ENCODE measurements at regions not wholly inside any gene's neighbourhood (a gene's known extent, or its start where the extent isn't known, plus 50 kb on each side); places are given as distances from the start of the nearest gene placed in this dataset.
A peak's percentile ranks its signal among the peaks of the same experiment; 100 is the strongest.

DNA sequence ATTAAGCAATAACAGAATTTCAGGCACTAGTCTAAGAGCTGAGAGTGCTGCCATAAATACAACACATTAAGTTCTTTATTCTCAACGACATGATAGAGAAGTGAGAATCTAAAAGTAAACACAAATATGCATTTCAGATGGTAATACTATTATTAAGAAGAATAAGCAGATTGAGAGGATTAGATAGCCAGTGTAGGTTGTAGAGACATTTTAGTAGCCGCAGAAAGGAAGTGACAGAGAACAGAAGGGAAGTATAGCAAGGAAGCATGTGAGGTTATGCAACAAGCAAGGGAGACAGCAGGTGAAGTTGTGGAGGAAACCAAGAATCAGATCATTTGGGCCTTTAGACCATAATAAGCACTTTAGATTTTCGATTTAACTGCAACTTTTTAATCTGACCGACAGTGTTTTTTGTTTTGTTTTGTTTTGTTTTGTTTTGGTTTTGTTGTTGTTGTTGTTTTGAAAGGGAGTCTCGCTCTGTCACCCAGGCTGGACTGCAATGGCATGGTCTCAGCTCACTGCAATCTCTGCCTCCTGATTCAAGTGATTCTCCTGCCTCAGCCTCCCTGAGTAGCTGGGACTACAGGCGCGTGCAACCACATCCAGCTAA lies 737.0 kb upstream of the ADGRB3 start (continued):
- no peak for TF ChIP-seq RBM14 (IDR thresholded peaks at IDR 0.05; ENCODE audit: borderline replicate concordance, insufficient read depth, low read depth, low read length)
- TF ChIP-seq WHSC1 (IDR thresholded peaks at IDR 0.05; ENCODE audit: low read length), result no peak
- no peak for TF ChIP-seq RAD51 (IDR thresholded peaks at IDR 0.05; ENCODE audit: borderline replicate concordance, low read depth)
- no peak for TF ChIP-seq CBX2 (IDR thresholded peaks at IDR 0.05; ENCODE audit: insufficient read depth, low read length, poor library complexity, severe bottlenecking)
- TF ChIP-seq, protein P1, sequence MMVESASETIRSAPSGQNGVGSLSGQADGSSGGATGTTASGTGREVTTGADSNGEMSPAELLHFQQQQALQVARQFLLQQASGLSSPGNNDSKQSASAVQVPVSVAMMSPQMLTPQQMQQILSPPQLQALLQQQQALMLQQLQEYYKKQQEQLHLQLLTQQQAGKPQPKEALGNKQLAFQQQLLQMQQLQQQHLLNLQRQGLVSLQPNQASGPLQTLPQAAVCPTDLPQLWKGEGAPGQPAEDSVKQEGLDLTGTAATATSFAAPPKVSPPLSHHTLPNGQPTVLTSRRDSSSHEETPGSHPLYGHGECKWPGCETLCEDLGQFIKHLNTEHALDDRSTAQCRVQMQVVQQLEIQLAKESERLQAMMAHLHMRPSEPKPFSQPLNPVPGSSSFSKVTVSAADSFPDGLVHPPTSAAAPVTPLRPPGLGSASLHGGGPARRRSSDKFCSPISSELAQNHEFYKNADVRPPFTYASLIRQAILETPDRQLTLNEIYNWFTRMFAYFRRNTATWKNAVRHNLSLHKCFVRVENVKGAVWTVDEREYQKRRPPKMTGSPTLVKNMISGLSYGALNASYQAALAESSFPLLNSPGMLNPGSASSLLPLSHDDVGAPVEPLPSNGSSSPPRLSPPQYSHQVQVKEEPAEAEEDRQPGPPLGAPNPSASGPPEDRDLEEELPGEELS (CRISPR knock-in tag; IDR thresholded peaks at IDR 0.05; ENCODE audit: borderline replicate concordance), result no peak
- TF ChIP-seq ARID1B (IDR thresholded peaks at IDR 0.05), result peak; percentile 48; the same call in 1 of the 2 replicates
- TF ChIP-seq, protein P2, sequence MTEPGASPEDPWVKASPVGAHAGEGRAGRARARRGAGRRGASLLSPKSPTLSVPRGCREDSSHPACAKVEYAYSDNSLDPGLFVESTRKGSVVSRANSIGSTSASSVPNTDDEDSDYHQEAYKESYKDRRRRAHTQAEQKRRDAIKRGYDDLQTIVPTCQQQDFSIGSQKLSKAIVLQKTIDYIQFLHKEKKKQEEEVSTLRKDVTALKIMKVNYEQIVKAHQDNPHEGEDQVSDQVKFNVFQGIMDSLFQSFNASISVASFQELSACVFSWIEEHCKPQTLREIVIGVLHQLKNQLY (CRISPR knock-in tag; conservative IDR thresholded peaks at IDR 0.05), result no peak
- TF ChIP-seq, protein P3, sequence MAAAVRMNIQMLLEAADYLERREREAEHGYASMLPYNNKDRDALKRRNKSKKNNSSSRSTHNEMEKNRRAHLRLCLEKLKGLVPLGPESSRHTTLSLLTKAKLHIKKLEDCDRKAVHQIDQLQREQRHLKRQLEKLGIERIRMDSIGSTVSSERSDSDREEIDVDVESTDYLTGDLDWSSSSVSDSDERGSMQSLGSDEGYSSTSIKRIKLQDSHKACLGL (CRISPR knock-in tag; IDR thresholded peaks at IDR 0.05; ENCODE audit: borderline replicate concordance, poor library complexity, severe bottlenecking), result no peak
- TF ChIP-seq RAD21 (CRISPR knock-in tag; conservative IDR thresholded peaks at IDR 0.05 in 1 of 2, IDR thresholded peaks at IDR 0.05 in 1 of 2), result no peak
- TF ChIP-seq THRAP3 (IDR thresholded peaks at IDR 0.05; ENCODE audit: borderline replicate concordance), result no peak
- TF ChIP-seq NR2C2 (CRISPR knock-in tag; IDR thresholded peaks at IDR 0.05), result no peak
- 0 out of 2 replicates have a peak, but pooled peaks have one; percentile 13 for TF ChIP-seq NR2C2 (tag; IDR thresholded peaks at IDR 0.05)
- no peak for TF ChIP-seq TAF7 (tag; IDR thresholded peaks at IDR 0.05)
- no peak for TF ChIP-seq POLR3A (IDR thresholded peaks at IDR 0.05; ENCODE audit: borderline replicate concordance, extremely low read depth, insufficient read depth, insufficient read length)
- TF ChIP-seq ZNF79 (CRISPR knock-in tag; IDR thresholded peaks at IDR 0.05; ENCODE audit: low read depth), result no peak
- TF ChIP-seq SIRT6 (IDR thresholded peaks at IDR 0.05; ENCODE audit: low read depth, low read length), result no peak
- no peak; the same call in none of the 2 replicates for TF ChIP-seq ATF3 (IDR thresholded peaks at IDR 0.05)
- TF ChIP-seq ATF3 (CRISPR knock-in tag; conservative IDR thresholded peaks at IDR 0.05), result no peak
- TF ChIP-seq, protein P4, sequence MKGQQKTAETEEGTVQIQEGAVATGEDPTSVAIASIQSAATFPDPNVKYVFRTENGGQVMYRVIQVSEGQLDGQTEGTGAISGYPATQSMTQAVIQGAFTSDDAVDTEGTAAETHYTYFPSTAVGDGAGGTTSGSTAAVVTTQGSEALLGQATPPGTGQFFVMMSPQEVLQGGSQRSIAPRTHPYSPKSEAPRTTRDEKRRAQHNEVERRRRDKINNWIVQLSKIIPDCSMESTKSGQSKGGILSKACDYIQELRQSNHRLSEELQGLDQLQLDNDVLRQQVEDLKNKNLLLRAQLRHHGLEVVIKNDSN (CRISPR knock-in tag; IDR thresholded peaks at IDR 0.05), result no peak
- no peak for TF ChIP-seq ZBTB43 (CRISPR knock-in tag; IDR thresholded peaks at IDR 0.05)
- no peak for TF ChIP-seq ZNF24 (IDR thresholded peaks at IDR 0.05)
- no peak for TF ChIP-seq TBP (optimal IDR thresholded peaks at IDR 0.05; ENCODE audit: low read depth, low read length)

Data from K562 (cell line).